GM23338 (cell line): ENCODE measurements at regions not wholly inside any gene's neighbourhood (a gene's known extent, or its start where the extent isn't known, plus 50 kb on each side); places are given as distances from the start of the nearest gene placed in this dataset.

ENCODE experiments used
- CREB1 ChIP-seq: fragments of 250-450 bp; sonication (Bioruptor Pico); IDR thresholded peaks from 2 replicates; pipeline ENCODE4 v1.5.0; 2020; ENCODE audit warnings: low read depth, mild to moderate bottlenecking, moderate library complexity
- CTCF ChIP-seq, 2 experiments: fragments of 200-600 bp in 1 of 2; sonication (generic) in 1 of 2; conservative IDR thresholded peaks; 2 replicates each; pipeline versions ENCODE4 v1.5.1 to v1.6.1; 2016 to 2017; ENCODE audit warnings: antibody characterized with exemption in 2 of 2, low read depth in 2 of 2, mild to moderate bottlenecking in 2 of 2, moderate library complexity in 1 of 2
- ZNF462 ChIP-seq: fragments of 250-450 bp; sonication (Bioruptor Pico); IDR thresholded peaks from 2 replicates; pipeline ENCODE4 v1.5.0; 2020; ENCODE audit warnings: mild to moderate bottlenecking, moderate library complexity
- TF ChIP-seq, protein P1 (sequence below): IDR thresholded peaks from 2 replicates; pipeline ENCODE4 v1.6.1; 2016; ENCODE audit warnings: antibody characterized with exemption
- TF ChIP-seq, protein P2 (sequence below): IDR thresholded peaks from one replicate; pipeline ENCODE4 v1.6.1; 2018; ENCODE audit warnings: antibody characterized with exemption; ENCODE audit not compliant: unreplicated experiment

GRCh38 chr5:40333459-40334241 lies 346.1 kb upstream of the PTGER4 start:
- no peak for TF ChIP-seq CTCF (conservative IDR thresholded peaks at IDR 0.05; ENCODE audit: low read depth in 2 of 2)
- no peak for TF ChIP-seq CREB1 (CRISPR knock-in tag)
- TF ChIP-seq, protein P1, sequence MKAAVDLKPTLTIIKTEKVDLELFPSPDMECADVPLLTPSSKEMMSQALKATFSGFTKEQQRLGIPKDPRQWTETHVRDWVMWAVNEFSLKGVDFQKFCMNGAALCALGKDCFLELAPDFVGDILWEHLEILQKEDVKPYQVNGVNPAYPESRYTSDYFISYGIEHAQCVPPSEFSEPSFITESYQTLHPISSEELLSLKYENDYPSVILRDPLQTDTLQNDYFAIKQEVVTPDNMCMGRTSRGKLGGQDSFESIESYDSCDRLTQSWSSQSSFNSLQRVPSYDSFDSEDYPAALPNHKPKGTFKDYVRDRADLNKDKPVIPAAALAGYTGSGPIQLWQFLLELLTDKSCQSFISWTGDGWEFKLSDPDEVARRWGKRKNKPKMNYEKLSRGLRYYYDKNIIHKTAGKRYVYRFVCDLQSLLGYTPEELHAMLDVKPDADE = no peak
- TF ChIP-seq ZNF462 = no peak
- TF ChIP-seq, protein P2, sequence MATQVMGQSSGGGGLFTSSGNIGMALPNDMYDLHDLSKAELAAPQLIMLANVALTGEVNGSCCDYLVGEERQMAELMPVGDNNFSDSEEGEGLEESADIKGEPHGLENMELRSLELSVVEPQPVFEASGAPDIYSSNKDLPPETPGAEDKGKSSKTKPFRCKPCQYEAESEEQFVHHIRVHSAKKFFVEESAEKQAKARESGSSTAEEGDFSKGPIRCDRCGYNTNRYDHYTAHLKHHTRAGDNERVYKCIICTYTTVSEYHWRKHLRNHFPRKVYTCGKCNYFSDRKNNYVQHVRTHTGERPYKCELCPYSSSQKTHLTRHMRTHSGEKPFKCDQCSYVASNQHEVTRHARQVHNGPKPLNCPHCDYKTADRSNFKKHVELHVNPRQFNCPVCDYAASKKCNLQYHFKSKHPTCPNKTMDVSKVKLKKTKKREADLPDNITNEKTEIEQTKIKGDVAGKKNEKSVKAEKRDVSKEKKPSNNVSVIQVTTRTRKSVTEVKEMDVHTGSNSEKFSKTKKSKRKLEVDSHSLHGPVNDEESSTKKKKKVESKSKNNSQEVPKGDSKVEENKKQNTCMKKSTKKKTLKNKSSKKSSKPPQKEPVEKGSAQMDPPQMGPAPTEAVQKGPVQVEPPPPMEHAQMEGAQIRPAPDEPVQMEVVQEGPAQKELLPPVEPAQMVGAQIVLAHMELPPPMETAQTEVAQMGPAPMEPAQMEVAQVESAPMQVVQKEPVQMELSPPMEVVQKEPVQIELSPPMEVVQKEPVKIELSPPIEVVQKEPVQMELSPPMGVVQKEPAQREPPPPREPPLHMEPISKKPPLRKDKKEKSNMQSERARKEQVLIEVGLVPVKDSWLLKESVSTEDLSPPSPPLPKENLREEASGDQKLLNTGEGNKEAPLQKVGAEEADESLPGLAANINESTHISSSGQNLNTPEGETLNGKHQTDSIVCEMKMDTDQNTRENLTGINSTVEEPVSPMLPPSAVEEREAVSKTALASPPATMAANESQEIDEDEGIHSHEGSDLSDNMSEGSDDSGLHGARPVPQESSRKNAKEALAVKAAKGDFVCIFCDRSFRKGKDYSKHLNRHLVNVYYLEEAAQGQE = no peak
